H1 (cell line): ENCODE measurements at regions not wholly inside any gene's neighbourhood (a gene's known extent, or its start where the extent isn't known, plus 50 kb on each side); places are given as distances from the start of the nearest gene placed in this dataset.

Source experiments
- CTCF ChIA-PET: fragments of 300-600 bp; sonication (Branson Sonifier 250); formaldehyde crosslinking; loops from one replicate; lab custom pipeline; 2021; ENCODE audit not compliant: partially characterized antibody; lab: Charles Lee
- POLR2A ChIA-PET: fragments of 300-600 bp; sonication (Branson Sonifier 250); formaldehyde crosslinking; loops from one replicate; lab custom pipeline; 2021; ENCODE audit warnings: inconsistent platforms; ENCODE audit not compliant: partially characterized antibody; lab: Charles Lee
- DNase-seq, 2 experiments: peaks; one replicate each; pipeline versions ENCODE4 v3.0.0 to v3.0.0-alpha.2; 2010 to 2022; ENCODE audit warnings: low spot score in 2 of 2, low read depth in 1 of 2, mixed read lengths in 1 of 2
- FAIRE-seq: peaks from 2 replicates; lab custom pipeline; 2011; peaks lifted over from hg19 to GRCh38; lab: Jason Lieb, UNC
- H2AFZ ChIP-seq: 2 replicates; pipeline ENCODE4 v1.8.1; 2012; ENCODE audit warnings: low read length, inconsistent platforms
- H2AK5ac ChIP-seq: 2 replicates; pipeline ENCODE4 v1.6.1; 2013; ENCODE audit warnings: low read depth, low read length
- H2BK120ac ChIP-seq: replicated peaks from 2 replicates; pipeline ENCODE3; 2013; ENCODE audit warnings: low read depth, low read length, inconsistent platforms
- H2BK12ac ChIP-seq: 2 replicates; pipeline ENCODE4 v1.6.1; 2013; ENCODE audit warnings: low read depth, low read length
- H2BK15ac ChIP-seq: 2 replicates; pipeline ENCODE4 v1.6.1; 2013; ENCODE audit warnings: low read length
- H2BK20ac ChIP-seq: 2 replicates; pipeline ENCODE4 v1.6.1; 2013; ENCODE audit warnings: low read length
- H2BK5ac ChIP-seq: 2 replicates; pipeline ENCODE4 v1.6.1; 2013; ENCODE audit warnings: low read depth, low read length
- H3K14ac ChIP-seq: 2 replicates; pipeline ENCODE4 v1.6.1; 2013; ENCODE audit warnings: inconsistent platforms; ENCODE audit not compliant: insufficient read length
- H3K18ac ChIP-seq: 2 replicates; pipeline ENCODE4 v1.6.1; 2013; ENCODE audit warnings: low read length; ENCODE audit errors: extremely low read depth
- H3K23ac ChIP-seq: 2 replicates; pipeline ENCODE4 v1.6.1; 2013; ENCODE audit warnings: inconsistent platforms; ENCODE audit not compliant: insufficient read length
- H3K23me2 ChIP-seq: 2 replicates; pipeline ENCODE4 v1.6.1; 2013; ENCODE audit warnings: low read depth, low read length
- H3K27ac ChIP-seq: 2 replicates; pipeline ENCODE4 v1.6.1; 2011; ENCODE audit warnings: low read depth, low read length, inconsistent platforms
- H3K27me3 ChIP-seq, 4 experiments: replicated peaks in 1 of 4; 1 replicate in 1 of 4; 2 replicates in 3 of 4; pipeline versions ENCODE4 v1.6.1 to v1.8.1; 2011 to 2013; ENCODE audit warnings: low read length in 3 of 4, mild to moderate bottlenecking in 3 of 4, inconsistent platforms in 2 of 4, mixed read lengths in 2 of 4, moderate library complexity in 1 of 4; ENCODE audit not compliant: control insufficient read depth in 3 of 4, insufficient read depth in 3 of 4; ENCODE audit errors: extremely low read depth in 1 of 4
- H3K36me3 ChIP-seq, 4 experiments: 2 replicates each; pipeline versions ENCODE4 v1.6.1 to v1.8.1; 2011 to 2013; ENCODE audit warnings: mild to moderate bottlenecking in 4 of 4, low read length in 3 of 4, moderate library complexity in 2 of 4, control low read depth in 1 of 4, inconsistent platforms in 1 of 4; ENCODE audit not compliant: insufficient read depth in 4 of 4, control insufficient read depth in 2 of 4
- H3K4ac ChIP-seq: replicated peaks from 2 replicates; pipeline ENCODE3; 2013; ENCODE audit warnings: low read length, low read depth, mixed read lengths, inconsistent platforms; ENCODE audit not compliant: insufficient read length
- H3K4me1 ChIP-seq, 4 experiments: replicated peaks in 1 of 4; 1 replicate in 1 of 4; 2 replicates in 3 of 4; pipeline versions ENCODE4 v1.6.1 to v1.8.1; 2011 to 2013; ENCODE audit warnings: low read length in 3 of 4, inconsistent platforms in 2 of 4, mixed read lengths in 1 of 4; ENCODE audit not compliant: insufficient read depth in 4 of 4, control insufficient read depth in 3 of 4
- H3K4me2 ChIP-seq, 2 experiments: 2 replicates each; pipeline versions ENCODE4 v1.6.1 to v1.8.1; 2011 to 2013; ENCODE audit warnings: low read depth in 2 of 2, low read length in 2 of 2, control low read depth in 1 of 2, inconsistent platforms in 1 of 2, mild to moderate bottlenecking in 1 of 2; ENCODE audit not compliant: insufficient read depth in 1 of 2
- H3K4me3 ChIP-seq, 4 experiments: fragments of 200-600, 300-600 bp in 1 of 4; sonication (generic), shearing (Covaris generic), sonication (Bioruptor Twin) in 1 of 4; 2 replicates each; pipeline versions ENCODE4 v1.5.1 to v1.8.1; 2011 to 2016; ENCODE audit warnings: low read length in 4 of 4, low read depth in 3 of 4, control low read depth in 2 of 4, inconsistent platforms in 2 of 4, mild to moderate bottlenecking in 2 of 4, mixed read lengths in 1 of 4, moderate library complexity in 1 of 4; ENCODE audit not compliant: insufficient read depth in 2 of 4; ENCODE audit errors: extremely low read depth in 1 of 4
- H3K56ac ChIP-seq: replicated peaks from 2 replicates; pipeline ENCODE3; 2013; ENCODE audit warnings: low read depth, mild to moderate bottlenecking, mixed read lengths, low read length, inconsistent platforms; ENCODE audit not compliant: insufficient read length
- H3K79me1 ChIP-seq: 2 replicates; pipeline ENCODE4 v1.6.1; 2013; ENCODE audit warnings: low read depth, low read length, control low read depth
- H3K79me2 ChIP-seq, 2 experiments: 2 replicates each; pipeline versions ENCODE4 v1.6.1 to v1.8.1; 2012 to 2013; ENCODE audit warnings: low read length in 2 of 2, mild to moderate bottlenecking in 2 of 2, inconsistent platforms in 1 of 2; ENCODE audit not compliant: insufficient read depth in 2 of 2, control insufficient read depth in 1 of 2
- H3K9ac ChIP-seq, 4 experiments: replicated peaks in 1 of 4; 1 replicate in 1 of 4; 2 replicates in 3 of 4; pipeline versions ENCODE4 v1.6.1 to v1.8.1; 2011 to 2013; ENCODE audit warnings: low read depth in 3 of 4, low read length in 3 of 4, control low read depth in 2 of 4, mild to moderate bottlenecking in 2 of 4, moderate library complexity in 2 of 4, inconsistent platforms in 1 of 4; ENCODE audit errors: extremely low read depth in 1 of 4
- H3K9me3 ChIP-seq, 2 experiments: 2 replicates each; pipeline versions ENCODE4 v1.6.1 to v1.8.1; 2012 to 2013; ENCODE audit warnings: mild to moderate bottlenecking in 2 of 2, moderate library complexity in 2 of 2, control low read depth in 1 of 2, inconsistent platforms in 1 of 2, low read depth in 1 of 2, low read length in 1 of 2, mixed read lengths in 1 of 2; ENCODE audit not compliant: insufficient read depth in 2 of 2
- H4K20me1 ChIP-seq, 2 experiments: replicated peaks in 1 of 2; 2 replicates each; pipeline versions ENCODE3 to v1.8.1; 2011 to 2013; ENCODE audit warnings: inconsistent platforms in 2 of 2, low read length in 2 of 2, mild to moderate bottlenecking in 1 of 2; ENCODE audit not compliant: insufficient read depth in 2 of 2, control insufficient read depth in 1 of 2
- H4K5ac ChIP-seq: 2 replicates; pipeline ENCODE4 v1.6.1; 2013; ENCODE audit warnings: low read length, low read depth, mixed read lengths, inconsistent platforms; ENCODE audit not compliant: insufficient read length
- H4K8ac ChIP-seq: 2 replicates; pipeline ENCODE4 v1.8.0; 2013; ENCODE audit warnings: mild to moderate bottlenecking, moderate library complexity, low read length, inconsistent platforms; ENCODE audit not compliant: insufficient read depth; ENCODE audit errors: extremely low read depth
- H4K91ac ChIP-seq: replicated peaks from 2 replicates; pipeline ENCODE3; 2013; ENCODE audit warnings: low read length, mixed read lengths, inconsistent platforms; ENCODE audit not compliant: insufficient read length
- ASH2L ChIP-seq: fragments of 200-600, 300-600 bp; sonication (generic); IDR thresholded peaks from one replicate; pipeline ENCODE4 v1.7.1; 2017; ENCODE audit warnings: low read length
- CBX8 ChIP-seq: fragments of 300-800, 300-1000 bp; sonication (generic); IDR thresholded peaks from 2 replicates; pipeline ENCODE4 v1.7.1; 2016; ENCODE audit warnings: low read depth, low read length, borderline replicate concordance
- CREB1 ChIP-seq: IDR thresholded peaks from 2 replicates; pipeline ENCODE4 v1.6.1; 2012; ENCODE audit warnings: inconsistent platforms
- CTBP2 ChIP-seq: IDR thresholded peaks from 2 replicates; pipeline ENCODE4 v1.7.0; 2011; ENCODE audit warnings: borderline replicate concordance, mild to moderate bottlenecking, moderate library complexity, mixed read lengths, low read length; ENCODE audit not compliant: insufficient read depth, insufficient read length
- EZH2 ChIP-seq: fragments of 200-600 bp; sonication (generic); IDR thresholded peaks from 2 replicates; pipeline ENCODE4 v1.7.1; 2012; ENCODE audit warnings: low read depth, mild to moderate bottlenecking, moderate library complexity, low read length, inconsistent platforms; ENCODE audit not compliant: severe bottlenecking
- HDAC2 ChIP-seq, 2 experiments: fragments of 300-600 bp in 1 of 2; sonication (generic) in 1 of 2; IDR thresholded peaks; 2 replicates each; pipeline ENCODE4 v1.6.1; 2011 to 2012; ENCODE audit warnings: low read depth in 2 of 2, low read length in 2 of 2, mild to moderate bottlenecking in 2 of 2, moderate library complexity in 2 of 2, borderline replicate concordance in 1 of 2, inconsistent platforms in 1 of 2
- JUN ChIP-seq: IDR thresholded peaks from 2 replicates; pipeline ENCODE4 v1.6.1; 2011; ENCODE audit warnings: low read depth, mild to moderate bottlenecking, improper control_type of control experiment, low read length
- KDM4A ChIP-seq: IDR thresholded peaks from one replicate; pipeline ENCODE4 v1.7.1; 2012; ENCODE audit warnings: low read depth, mild to moderate bottlenecking, moderate library complexity, low read length, inconsistent platforms; ENCODE audit not compliant: severe bottlenecking
- NANOG ChIP-seq: IDR thresholded peaks from 2 replicates; pipeline ENCODE4 v1.6.1; 2011; ENCODE audit warnings: low read length, low read depth, mild to moderate bottlenecking, inconsistent platforms; ENCODE audit not compliant: insufficient read depth, poor library complexity, severe bottlenecking
- SIRT6 ChIP-seq: IDR thresholded peaks from one replicate; pipeline ENCODE4 v1.7.1; 2012; ENCODE audit warnings: low read length, inconsistent platforms
- SIX5 ChIP-seq: IDR thresholded peaks from 2 replicates; pipeline ENCODE4 v1.6.1; 2011; ENCODE audit warnings: mild to moderate bottlenecking, low read depth, low read length
- SP2 ChIP-seq: IDR thresholded peaks from 2 replicates; pipeline ENCODE4 v1.6.1; 2012; ENCODE audit warnings: mild to moderate bottlenecking, low read length, inconsistent platforms
- TEAD4 ChIP-seq: IDR thresholded peaks from 2 replicates; pipeline ENCODE4 v1.6.1; 2012; ENCODE audit warnings: low read depth, low read length, inconsistent platforms, mixed read lengths
- WGBS, 2 experiments: shearing (Covaris generic) in 1 of 2; methylation state at CpG; one replicate each; pipeline versions ENCODE4 v1.1.6 to v1.1.7; 2013 to 2015; ENCODE audit warnings: low lambda C conversion rate in 2 of 2, mixed read lengths in 2 of 2, inconsistent platforms in 1 of 2, low coverage in 1 of 2, missing lambda C conversion rate in 1 of 2; ENCODE audit not compliant: insufficient replicate concordance in 2 of 2, insufficient coverage in 1 of 2, insufficient read length in 1 of 2; ENCODE audit errors: extremely low coverage in 1 of 2, missing lambda C conversion rate in 1 of 2; 5-methylcytosine and 5-hydroxymethylcytosine counted together

GRCh38 chr19:33868076-33868735, 71.5 kb downstream of the KCTD15 start:
- CTCF ChIA-PET: interaction anchor here (0.6 to 0.7 kb wide), 2 partner anchors 44 to 100 kb away, joined by 3 read pairs; no protein-coding TSS in a partner anchor
- TF ChIP-seq NANOG: no peak
- no peak for TF ChIP-seq CTBP2
- TF ChIP-seq JUN: no peak
- TF ChIP-seq SP2: no peak
- TF ChIP-seq KDM4A: no peak
- no peak for TF ChIP-seq SIX5
- TF ChIP-seq CREB1: no peak
- no peak for TF ChIP-seq ASH2L
- TF ChIP-seq EZH2: no peak
- TF ChIP-seq CBX8: no peak
- TF ChIP-seq HDAC2 (IDR thresholded peaks at IDR 0.05; ENCODE audit: borderline replicate concordance in 1 of 2, low read depth in 2 of 2, low read length in 2 of 2): no peak
- no peak for TF ChIP-seq TEAD4
- no peak for TF ChIP-seq SIRT6

More at GRCh38 chr19:33868076-33868735, 71.5 kb downstream of the KCTD15 start:
- Histone ChIP-seq H2BK5ac (no peak overlapping the region), H3K79me2 (no peaks in the 10 kb centered on the region), H3K36me3 (no peaks in the 10 kb centered on the region), H4K8ac (no peak overlapping the region; the same call in 1 of the 2 replicates), H3K4me1 (peaks cover 0 to 7% (median 2%) of the 10 kb centered on the region in 4 experiments; a peak in 3 of 7 replicates), H3K9ac (no peak overlapping the region; a peak in 1 of 7 replicates), H2BK12ac (no peak overlapping the region), H2AFZ (peak overlapping the region; percentile 31), H3K14ac (no peak overlapping the region), H2BK15ac (no peak overlapping the region), H4K91ac (no peak overlapping the region), H3K4me2 (0 out of 4 replicates have a peak overlapping the region, but pooled peaks of 1 of the 2 experiments have one; percentile 21), H2BK120ac (no peak overlapping the region), H3K9me3 (no peaks in the 10 kb centered on the region), H3K27me3 (no peaks in the 10 kb centered on the region), H3K79me1 (no peaks in the 10 kb centered on the region), H3K18ac (no peak overlapping the region; the same call in 1 of the 2 replicates), H2BK20ac (no peak overlapping the region), H3K23me2 (peaks cover 10% of the 10 kb centered on the region; the same call in 1 of the 2 replicates), H3K4me3 (no peak overlapping the region), H3K56ac (no peak overlapping the region), H4K20me1 (no peaks in the 10 kb centered on the region), H4K5ac (no peak overlapping the region), H3K27ac (no peak overlapping the region), H2AK5ac (no peak overlapping the region), H3K4ac (no peak overlapping the region), H3K23ac (no peak overlapping the region)
- DNase-seq: no peak
- 82% methylated on average over 17 of the region's 17 CpGs; no CpG with 5 or more reads in 1 of the 2 experiments for WGBS, 2 experiments
- FAIRE-seq: no peak
- POLR2A ChIA-PET: interaction anchor here (1.2 to 1.5 kb wide), 2 partner anchors 10 to 48 kb away, joined by 3 to 5 read pairs; no protein-coding TSS in a partner anchor
